ENCODE measurements at regions not wholly inside any gene's neighbourhood (a gene's known extent, or its start where the extent isn't known, plus 50 kb on each side); places are given as distances from the start of the nearest gene placed in this dataset.

DNA sequence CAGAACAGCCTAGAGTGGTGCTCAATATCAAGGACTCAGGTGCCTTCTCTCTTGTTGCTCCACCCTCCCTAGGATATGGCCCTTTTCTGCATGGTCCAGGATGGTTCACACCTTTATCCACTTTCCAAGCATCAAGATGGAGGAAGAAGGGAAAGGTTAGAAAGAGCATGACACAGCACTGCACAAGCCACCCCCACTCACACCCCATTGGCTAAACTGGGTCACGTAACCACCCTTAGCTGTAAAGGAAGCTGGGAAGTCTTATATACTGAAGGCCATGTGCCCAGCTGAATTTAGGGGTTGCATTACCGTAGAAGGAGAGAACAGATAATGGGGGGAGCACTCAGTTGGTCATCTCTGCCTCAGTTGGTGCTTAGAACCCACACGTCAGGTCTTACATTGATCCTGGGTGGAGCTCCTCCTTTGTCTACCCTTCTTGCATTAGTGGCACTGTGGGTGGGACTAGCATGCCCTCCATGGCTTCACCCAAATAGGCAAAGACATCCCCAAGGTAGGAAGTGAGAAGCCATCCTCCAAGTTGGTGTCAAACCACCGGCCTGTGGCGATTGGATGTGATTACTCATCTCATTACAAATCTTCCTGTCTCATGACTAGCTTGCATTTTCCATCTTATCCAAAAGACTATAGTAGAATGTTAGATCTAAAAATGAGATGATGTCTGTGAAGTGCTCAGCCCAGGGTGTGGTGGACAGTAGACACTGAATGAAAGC lies 248.5 kb downstream of the HAUS1 start:
- no peak for FAIRE-seq

- FAIRE-seq, result no peak
Measured at GRCh38 chr18:46353460-46353859, 249.3 kb downstream of the HAUS1 start.

GRCh38 chr18:46356278-46357033 lies 252.3 kb downstream of the HAUS1 start:
- no peak for FAIRE-seq

DNA sequence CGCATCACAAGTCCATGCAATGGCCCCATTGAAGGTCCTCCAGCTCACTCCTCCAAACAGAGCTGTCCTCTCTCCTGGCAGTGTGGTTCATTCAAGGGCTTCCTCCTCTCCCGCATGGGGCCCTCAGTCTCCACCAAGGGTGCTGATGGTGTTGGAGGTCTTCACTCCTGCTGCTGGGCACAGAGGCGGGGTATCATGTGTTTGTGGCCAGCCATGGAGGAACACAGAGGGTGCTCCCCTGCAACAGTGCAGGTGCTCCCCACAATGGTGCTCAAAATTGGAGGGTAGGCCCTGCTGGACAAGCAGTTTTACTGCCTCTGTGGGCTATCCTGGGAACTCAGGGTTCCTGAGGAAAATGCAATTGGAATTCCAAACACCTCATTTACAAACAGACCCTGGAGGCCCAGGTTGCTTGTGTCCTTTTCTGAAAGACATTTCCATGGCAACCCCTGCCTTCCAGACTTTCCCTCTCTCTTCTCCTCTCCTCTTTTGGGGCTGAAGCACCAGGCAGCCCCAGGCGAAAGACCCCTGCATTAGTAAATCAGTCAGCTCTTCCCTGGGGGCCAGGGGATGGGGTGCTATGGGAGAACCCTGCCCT lies 256.0 kb downstream of the HAUS1 start:
- FAIRE-seq, result no peak

DNA sequence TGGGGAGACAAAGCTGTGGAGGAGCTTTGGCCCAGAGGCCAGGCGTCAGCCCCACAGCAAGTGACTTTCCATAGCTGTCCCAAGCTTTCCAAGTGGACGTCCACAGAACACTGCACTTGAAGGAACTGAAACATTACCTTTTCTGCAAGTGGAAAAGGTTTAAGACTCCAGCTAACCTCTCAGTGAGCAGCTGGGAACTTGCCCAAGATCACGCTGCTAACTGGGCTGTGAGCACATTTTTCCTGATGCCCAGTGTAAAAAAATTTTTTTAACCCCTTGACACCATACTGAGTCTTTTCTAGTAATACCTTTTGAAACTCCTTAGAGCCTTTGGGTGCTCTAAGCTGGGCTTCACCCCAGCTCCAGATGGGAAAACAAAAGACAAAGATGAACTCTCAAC lies 256.7 kb downstream of the HAUS1 start:
- FAIRE-seq, result no peak

DNA sequence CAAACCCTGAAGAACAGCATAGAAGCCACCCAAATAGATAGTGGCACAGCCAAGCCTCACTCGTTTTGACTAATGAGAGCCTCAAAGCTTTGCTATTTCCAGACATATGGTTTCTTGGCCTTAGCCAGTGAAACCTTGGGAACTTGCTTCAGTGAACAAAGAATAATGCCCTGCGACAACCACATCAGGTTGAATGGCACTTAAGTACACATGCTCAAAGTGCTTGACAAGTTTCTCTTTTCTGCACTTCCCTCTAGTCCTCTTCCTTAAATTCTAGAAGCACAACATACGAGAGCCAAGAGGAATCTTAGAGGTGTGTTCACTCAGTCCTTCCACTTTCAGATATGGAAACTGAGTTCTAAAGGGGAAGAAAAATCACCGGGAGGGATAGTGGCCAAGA lies 258.3 kb downstream of the HAUS1 start:
- no peak for FAIRE-seq

DNA sequence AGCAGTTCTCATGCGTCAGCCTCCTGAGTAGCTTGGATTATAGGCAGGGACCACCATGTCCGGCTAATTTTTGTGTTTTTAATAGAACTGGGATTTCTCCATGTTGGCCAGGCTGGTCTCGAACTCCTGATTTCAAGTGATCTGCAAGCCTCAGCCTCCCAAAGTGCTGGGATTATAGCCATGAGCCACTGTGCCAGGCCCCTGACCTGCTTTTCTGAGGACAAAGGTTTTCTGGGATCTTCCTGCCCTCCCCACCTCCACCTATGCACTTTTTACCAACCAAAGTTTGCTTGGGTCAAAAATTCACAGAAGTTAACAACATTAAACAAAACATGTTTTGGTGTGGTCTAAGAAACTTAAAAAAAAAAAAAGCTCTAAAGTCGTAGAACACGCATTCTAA lies 259.9 kb downstream of the HAUS1 start:
- no peak for FAIRE-seq

- FAIRE-seq, result no peak
Measured at GRCh38 chr18:46366201-46366600, 262.0 kb downstream of the HAUS1 start.

DNA sequence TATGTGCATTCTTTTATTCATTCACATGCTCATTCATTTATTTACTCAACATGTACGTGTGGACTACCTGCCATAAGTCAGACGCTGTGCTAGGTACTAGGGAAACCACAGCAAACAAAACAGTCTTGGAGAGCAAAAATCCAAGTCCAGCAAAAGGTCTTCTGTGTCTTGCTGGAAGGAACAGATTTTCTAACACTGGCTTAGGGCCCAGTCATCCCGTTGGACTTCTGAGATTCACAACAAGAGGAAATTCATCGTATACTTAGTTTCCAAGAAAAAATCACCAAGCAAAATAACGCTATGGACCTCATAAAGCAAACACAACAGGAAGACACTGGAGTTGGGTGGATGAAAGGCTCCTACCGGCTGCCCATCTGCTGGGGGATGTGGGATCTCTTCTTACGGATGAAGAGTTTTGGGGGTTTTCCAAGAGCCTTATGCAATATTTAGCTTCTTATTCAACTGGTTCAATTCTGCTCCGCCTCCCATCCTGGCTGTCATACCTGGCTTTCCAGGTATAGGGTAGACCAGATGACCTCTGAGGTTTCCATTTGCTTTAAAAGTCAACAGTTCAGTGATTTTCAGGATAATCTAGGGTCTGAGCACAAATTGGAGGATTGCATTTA lies 262.7 kb downstream of the HAUS1 start:
- FAIRE-seq, result no peak

DNA sequence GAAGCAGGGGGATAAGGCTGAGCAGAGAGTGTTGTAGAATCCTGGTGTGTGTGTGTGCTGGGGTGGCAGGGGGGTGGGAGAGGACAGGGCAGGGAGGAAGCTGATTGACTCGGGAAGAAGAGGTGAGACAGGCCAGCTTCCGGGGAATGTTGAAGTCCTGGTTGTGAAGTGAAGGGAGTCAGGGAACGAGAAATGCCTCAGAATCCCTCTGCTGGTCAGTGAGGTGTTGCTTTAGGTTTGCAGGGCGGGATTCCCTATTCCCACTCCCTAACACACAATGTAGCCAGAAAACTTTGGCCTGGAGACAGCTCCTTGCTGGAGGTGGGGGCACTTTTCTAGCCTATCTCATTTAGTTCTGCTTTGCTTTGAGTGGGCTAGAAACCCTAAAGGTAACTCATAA lies 265.1 kb downstream of the HAUS1 start:
- no peak for FAIRE-seq

GRCh38 chr18:46370898-46371297 lies 266.7 kb downstream of the HAUS1 start:
- FAIRE-seq, result no peak

- FAIRE-seq, result no peak
Measured at GRCh38 chr18:46372670-46373069, 268.5 kb downstream of the HAUS1 start.

DNA sequence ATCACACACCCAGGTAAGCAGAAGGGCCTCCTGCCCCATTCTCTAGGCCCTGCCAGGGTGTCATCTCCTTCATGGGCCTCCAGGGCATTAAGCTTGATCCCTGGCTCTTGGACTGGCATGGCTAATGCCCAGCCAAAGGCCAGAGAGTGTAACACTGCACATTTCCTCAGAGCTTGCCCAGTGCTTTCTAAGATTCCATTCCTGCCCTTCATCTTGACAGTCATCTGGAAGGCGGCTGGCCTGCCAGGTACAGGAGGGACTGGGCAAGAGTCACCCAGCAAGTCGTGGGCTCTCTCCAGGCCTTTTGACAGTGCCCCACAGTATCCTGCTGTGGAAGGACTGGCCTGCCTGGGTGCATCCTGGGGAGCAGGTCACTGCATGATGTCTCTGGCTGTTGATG lies 268.9 kb downstream of the HAUS1 start:
- no peak for FAIRE-seq

DNA sequence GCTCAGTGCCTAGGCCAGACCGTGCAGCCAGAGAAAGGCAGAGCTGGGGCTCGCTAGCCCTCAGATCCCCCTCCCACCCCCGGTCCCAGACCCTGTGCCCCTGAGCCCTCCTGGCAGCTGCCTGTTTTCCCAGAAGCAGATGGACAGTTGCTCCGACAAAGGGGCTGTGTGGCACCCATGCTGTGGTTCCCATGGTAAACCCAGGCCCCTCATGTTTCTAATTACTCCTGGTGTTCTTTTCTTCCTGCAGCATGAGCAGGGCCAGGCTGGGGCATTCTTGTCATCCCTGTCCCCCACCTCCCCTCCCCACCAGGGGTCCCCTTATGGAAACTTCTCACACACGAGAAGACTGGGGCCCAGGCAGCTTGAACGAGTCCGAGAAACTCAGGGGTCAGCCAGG lies 269.6 kb downstream of the HAUS1 start:
- no peak for FAIRE-seq

GRCh38 chr18:46374850-46375249 lies 270.7 kb downstream of the HAUS1 start:
- no peak for FAIRE-seq

- FAIRE-seq, result no peak
Measured at GRCh38 chr18:46377557-46377956, 273.4 kb downstream of the HAUS1 start.

DNA sequence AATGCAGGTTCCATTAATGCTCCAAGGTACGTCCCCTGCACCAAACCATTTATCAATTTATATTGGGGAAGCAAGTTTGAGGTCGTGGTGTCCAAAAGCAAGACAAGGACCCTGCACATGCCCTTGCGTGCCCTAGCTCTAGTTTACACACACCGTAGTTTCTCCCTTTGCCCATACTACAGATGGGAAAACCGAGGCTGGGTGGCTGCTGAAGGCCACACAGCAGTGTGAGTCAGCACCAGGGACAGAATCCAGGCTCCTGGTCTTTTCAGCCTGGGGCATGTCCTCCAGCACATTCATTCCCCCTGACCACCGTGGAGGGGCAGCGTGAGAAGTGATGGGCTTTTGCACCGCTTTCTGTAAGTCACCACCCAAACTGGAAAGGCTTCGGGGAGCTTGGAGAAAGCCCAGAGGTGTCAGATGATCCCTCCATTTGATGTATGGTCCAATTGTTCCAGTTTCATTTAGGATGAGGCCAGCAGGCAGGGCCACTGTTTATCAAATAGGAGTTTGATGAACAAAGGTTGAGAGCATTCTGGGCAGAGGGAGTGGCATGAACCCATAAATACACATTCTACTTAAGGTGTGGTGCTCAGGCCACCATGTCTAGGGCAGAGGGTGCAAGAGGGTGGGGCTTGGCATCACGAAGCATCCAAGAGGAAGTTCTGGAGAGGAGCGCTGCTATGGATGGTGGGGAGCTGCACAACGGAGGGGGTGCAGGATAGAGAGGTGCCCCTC lies 274.1 kb downstream of the HAUS1 start:
- FAIRE-seq, result no peak

GRCh38 chr18:46378864-46379207 lies 274.7 kb downstream of the HAUS1 start:
- no peak for FAIRE-seq

DNA sequence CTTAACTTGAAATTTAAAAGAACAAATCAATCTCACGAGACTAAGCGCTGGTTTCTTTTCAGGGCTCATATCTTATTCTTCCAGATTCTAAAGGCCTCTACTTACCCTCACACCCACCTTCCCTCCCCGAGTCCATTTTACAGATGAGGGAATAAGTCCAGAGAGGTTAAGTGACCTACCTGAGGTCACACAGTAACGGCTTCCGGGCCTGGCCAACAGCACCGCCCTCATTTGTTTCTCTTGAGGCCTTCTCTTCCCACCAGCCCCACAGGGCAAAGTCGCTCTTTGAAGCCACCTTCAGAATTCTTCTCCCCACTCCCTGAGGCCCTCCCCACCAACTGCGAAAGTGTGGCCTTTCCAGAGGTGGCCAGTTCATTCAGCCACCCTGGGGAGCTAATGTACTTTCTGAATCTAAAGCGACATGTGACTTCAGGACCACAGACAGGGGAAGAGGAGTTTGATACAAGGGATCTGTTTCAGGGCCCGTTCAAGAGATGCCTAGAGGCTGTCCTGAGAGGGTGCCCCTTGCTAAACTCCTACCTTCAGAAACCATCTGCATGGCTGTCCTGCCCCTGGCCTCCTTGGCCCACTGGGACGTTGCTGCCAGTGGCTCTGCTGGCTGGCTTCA lies 275.3 kb downstream of the HAUS1 start:
- no peak for FAIRE-seq

DNA sequence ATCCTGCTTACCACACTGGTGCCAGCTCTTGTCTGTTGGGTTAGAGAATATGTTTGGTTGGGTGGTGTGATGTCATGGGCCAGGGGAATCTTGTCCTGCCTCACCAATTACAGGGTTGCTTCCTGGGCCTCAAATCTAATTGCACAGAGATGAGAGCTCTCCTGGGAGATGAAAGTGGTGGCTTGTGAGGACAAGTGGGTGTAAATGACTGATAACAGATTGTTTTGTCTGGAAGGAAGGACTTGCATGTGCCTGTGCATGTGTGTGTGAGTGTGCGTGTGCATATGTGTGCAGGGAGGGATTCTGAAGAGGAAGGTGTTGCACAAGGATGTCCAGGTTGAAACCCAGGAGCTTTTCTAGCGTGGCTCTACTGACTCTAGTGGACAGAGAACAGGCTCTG lies 271.9 kb downstream of the LOXHD1 start:
- no peak for FAIRE-seq

GRCh38 chr18:46386788-46387187 lies 270.2 kb downstream of the LOXHD1 start:
- FAIRE-seq, result no peak

DNA sequence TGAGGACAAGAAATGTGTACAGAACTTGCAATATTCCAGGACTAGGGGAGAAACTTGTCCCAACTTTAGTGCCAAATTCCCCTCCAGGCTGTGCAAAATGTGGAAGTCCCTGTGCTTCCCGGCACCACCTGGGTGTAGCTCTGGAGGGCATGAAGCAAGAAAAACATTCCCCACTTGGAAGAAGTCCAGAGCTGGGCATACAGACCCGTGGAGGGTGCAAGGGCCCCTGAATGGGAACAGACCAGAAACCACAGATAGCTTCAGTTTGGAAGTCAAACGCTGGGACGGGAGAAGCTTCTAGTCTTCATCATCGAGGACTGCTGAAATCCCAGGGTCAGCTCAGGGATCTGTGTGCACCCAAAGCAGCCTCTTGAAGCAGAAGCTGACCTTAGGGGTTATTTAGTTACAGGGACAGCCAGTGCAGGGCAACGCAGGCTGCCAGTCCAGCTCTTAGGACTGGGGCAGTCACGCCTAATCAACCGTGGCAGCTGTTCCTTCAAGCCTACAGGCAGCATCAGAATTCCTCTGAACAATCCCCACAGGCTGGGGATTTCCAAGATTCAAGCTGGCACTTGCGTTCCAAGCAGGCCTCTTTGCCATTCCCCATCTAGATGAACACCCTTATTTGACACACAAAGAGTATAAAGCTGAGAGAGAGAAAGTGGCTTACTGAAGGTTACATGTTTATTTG lies 269.4 kb downstream of the LOXHD1 start:
- FAIRE-seq, result no peak
